ENCODE measurements at regions not wholly inside any gene's neighbourhood (a gene's known extent, or its start where the extent isn't known, plus 50 kb on each side); places are given as distances from the start of the nearest gene placed in this dataset.
"Not testable (repeated sequence)": the region's sequence is repeated elsewhere in the genome, so short reads cannot be mapped to it uniquely, and the experiment has no call there.

DNA sequence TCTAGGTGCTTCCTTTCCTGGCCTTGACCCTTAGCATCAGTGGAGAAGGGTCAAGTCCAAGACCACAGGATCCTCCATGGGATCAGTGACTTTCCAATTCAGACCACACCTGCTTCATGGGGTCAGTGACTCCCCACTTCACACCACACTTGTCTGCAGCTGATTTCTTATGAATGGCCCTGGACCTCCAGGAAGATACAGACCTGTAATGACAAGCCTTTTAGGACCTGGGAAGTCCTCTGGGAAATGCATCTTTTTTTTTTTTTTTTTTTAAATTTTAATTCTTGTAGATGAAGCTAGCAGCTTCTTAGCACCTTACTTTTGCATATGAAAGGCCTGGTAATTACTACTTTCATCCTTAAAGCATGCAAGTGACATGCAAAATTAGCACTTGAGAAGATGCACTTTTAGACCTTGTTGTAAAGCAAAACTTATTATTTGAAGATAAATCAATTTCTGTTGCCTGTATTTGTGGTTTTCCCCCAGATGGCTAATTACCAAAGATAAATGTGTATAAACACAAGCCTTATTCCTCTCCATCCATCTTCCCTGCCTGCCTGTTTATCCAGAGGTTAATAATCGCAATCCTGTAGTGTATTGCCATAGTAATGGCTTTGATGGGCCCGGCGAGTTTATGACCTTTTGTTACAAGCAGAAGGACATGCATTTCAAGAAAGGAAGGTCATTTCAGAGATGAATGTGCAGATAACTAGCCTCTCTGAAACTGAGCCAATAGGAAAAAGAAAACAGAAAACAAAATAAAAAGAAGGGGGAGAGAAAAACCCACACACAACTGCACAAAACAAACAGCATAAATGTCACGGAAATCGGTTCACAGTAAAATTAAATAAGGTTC is 1018.7 kb downstream of the TYW1 start:
- no peak for DNase-seq (ENCODE audit: low spot score)

GRCh38 chr7:68015978-68016532 is 1019.4 kb downstream of the TYW1 start:
- DNase-seq (ENCODE audit: low spot score): no peak

- no peak for DNase-seq (ENCODE audit: low spot score)
These were observed 1023.5 kb downstream of the TYW1 start for GRCh38 chr7:68020102-68020501.

- no peak for DNase-seq (ENCODE audit: low spot score)
These were observed 1028.7 kb downstream of the TYW1 start for GRCh38 chr7:68025369-68025768.

- DNase-seq (ENCODE audit: low spot score): no peak
These were observed 1033.9 kb downstream of the TYW1 start for GRCh38 chr7:68030530-68030929.

GRCh38 chr7:68031180-68031943 is 1034.7 kb downstream of the TYW1 start:
- no peak for DNase-seq (ENCODE audit: low spot score)

DNA sequence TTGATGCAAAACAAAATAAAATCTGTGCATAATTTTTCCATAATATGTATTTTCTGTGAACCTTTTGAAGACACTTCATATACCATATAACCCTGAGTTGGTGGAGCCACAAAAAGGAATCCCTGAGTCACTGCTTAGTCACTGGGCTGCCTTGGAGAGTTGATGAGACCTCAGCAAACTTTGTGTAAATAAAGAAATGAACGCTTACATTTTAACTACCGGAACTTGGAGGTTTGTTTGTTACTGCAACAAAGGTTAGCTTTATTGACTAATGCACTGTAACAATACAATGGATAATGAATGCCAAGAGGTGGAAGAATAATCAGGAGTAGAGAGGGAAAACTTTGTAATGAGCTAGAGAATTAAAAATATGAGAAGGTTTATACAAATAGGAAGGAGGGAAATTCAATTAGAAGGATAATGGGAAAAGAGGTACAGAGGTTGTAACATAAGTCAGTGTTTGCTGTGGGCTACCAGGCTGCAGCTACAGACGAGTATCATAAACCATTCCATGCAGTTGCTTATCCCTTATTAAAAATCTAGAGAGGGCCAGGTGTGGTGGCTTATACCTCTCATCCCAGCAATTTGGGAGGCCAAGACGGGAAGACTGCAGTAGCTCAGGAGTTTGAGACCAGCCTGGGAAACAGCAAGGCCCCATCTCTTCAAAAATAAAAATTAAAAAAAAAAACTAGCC is 1042.1 kb downstream of the TYW1 start:
- no peak for DNase-seq (ENCODE audit: low spot score)

DNA sequence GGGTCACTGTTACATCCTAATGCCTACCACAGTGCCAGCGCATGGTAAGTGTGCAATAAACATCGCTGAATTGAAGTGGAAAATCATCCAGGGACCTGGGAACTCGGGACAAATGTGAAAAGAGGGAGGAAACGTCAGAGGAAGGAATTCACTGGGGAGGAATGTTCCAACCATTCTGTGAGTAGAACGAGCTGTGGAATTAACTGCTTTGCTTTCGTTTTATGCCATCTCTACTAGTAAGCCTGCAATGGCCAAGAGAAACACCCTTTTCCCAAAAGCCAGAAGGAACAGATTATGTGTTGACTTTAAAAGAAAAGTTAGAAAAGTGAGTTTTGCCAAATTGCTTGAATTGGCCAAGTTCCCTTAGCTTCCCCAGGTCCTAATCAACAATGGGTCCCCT is 1044.9 kb downstream of the TYW1 start:
- no peak for DNase-seq (ENCODE audit: low spot score)

GRCh38 chr7:68043546-68043945 is 1046.9 kb downstream of the TYW1 start:
- no peak for DNase-seq (ENCODE audit: low spot score)

GRCh38 chr7:68050627-68051026 is 1054.0 kb downstream of the TYW1 start:
- no peak for DNase-seq (ENCODE audit: low spot score)

DNA sequence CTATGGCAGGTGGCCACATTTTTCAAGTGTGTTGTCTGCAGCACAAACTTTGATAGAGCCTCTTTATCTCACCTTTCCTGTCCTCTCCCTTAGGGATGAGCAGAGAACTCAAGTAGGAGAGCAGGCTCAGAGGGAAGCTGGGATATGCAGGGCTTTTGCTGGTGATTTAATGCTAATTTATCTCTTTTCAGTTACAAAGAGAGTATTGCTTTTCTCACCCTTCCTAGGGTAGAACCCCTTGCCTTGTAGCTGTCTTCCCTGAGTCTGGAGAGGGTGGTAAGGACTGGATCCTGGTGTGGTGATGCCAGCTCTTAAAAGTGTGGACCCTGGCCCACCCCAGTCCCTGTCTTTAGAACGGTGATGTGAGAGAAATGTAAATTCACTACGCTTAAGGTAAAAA is 1061.4 kb downstream of the TYW1 start:
- no peak for DNase-seq (ENCODE audit: low spot score)

DNA sequence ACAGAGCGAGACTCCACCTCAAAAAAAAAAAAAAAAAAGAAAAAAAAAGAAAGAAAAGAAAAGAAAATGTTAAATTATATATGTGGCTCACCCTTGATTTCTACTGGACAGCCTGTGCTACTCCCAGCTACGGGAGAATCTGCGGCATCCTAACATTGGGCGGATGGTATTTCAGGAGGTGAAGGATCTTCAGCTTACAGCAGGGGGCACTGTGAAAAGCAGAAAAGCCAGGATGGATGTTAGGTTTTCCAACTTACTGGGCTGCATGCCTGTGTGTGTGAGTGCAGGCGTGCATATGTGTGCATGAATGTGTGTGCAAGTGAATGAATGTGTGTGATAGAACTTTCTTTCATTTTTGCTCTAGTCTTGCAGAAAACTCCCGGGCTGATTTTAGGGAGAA is 1066.5 kb downstream of the TYW1 start:
- no peak for DNase-seq (ENCODE audit: low spot score)

- no peak for DNase-seq (ENCODE audit: low spot score)
These were observed 1068.9 kb downstream of the TYW1 start for GRCh38 chr7:68065581-68065980.

- DNase-seq (ENCODE audit: low spot score): no peak
These were observed 1071.2 kb downstream of the TYW1 start for GRCh38 chr7:68067845-68068244.

- no peak for DNase-seq (ENCODE audit: low spot score)
These were observed 1074.4 kb downstream of the TYW1 start for GRCh38 chr7:68070992-68071391.

- DNase-seq (ENCODE audit: low spot score): no peak
These were observed 1077.1 kb downstream of the TYW1 start for GRCh38 chr7:68073701-68074100.

GRCh38 chr7:68074242-68074641 is 1077.6 kb downstream of the TYW1 start:
- DNase-seq (ENCODE audit: low spot score): no peak

- no peak for DNase-seq (ENCODE audit: low spot score)
These were observed 1081.6 kb downstream of the TYW1 start for GRCh38 chr7:68078157-68078710.

DNA sequence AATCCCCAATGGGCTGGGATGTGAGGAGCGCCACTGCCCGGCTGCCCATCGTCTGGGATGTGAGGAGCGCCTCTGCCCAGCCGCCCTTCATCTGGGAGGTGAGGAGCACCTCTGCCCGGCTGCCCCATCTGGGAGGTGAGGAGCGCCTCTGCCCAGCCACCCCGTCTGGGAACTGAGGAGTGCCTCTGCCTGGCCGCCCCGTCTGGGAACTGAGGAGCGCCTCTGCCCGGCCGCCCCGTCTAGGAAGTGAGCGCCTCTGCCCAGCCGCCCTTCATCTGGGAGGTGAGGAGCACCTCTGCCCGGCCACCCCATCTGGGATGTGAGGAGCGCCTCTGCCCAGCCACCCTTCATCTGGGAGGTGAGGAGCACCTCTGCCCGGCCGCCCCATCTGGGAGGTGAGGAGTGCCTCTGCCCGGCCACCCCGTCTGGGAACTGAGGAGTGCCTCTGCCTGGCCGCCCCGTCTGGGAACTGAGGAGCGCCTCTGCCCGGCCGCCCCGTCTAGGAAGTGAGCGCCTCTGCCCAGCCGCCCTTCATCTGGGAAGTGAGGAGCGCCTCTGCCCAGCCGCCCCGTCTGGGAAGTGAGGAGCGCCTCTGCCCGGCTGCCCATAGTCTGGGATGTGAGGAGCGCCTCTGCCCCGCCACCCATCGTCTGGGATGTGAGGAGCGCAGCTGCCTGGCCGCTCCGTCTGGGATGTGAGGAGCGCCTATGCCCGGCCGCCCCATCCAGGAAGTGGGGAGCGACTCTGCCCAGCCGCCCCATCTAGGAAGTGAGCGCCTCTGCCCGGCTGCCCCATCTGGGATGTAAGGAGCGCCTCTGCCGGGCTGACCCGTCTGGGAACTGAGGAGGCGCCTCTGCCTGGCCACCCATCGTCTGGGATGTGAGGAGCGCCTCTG is 1085.7 kb downstream of the TYW1 start:
- DNase-seq (ENCODE audit: low spot score): not testable (repeated sequence)

GRCh38 chr7:68082961-68083657 is 1086.5 kb downstream of the TYW1 start:
- not testable (repeated sequence) for DNase-seq (ENCODE audit: low spot score)

Measured in hematopoietic multipotent progenitor cell treated with erythropoietin and hydrocortisone succinate and interleukin-3 and kit ligand, for 15 days (in vitro differentiated cells).